GM12878 (cell line): ENCODE measurements at regions not wholly inside any gene's neighbourhood (a gene's known extent, or its start where the extent isn't known, plus 50 kb on each side); places are given as distances from the start of the nearest gene placed in this dataset.

Experiments
- BHLHE40 ChIP-seq, 2 experiments: fragments of 450-650 bp in 1 of 2; IDR thresholded peaks; 2 replicates each; pipeline ENCODE4 v1.6.1; 2011 to 2017; ENCODE audit warnings: low read depth in 2 of 2, borderline replicate concordance in 1 of 2, improper control_type of control experiment in 1 of 2, low read length in 1 of 2, mild to moderate bottlenecking in 1 of 2
- CHD2 ChIP-seq: IDR thresholded peaks from 2 replicates; pipeline ENCODE4 v1.6.1; 2011; ENCODE audit warnings: low read depth, low read length, improper control_type of control experiment, borderline replicate concordance
- EZH2 ChIP-seq: IDR thresholded peaks from 2 replicates; pipeline ENCODE4 v1.6.1; 2012; ENCODE audit warnings: low read depth, mild to moderate bottlenecking, control low read depth, inconsistent platforms, low read length, borderline replicate concordance; ENCODE audit not compliant: control insufficient read depth
- JUND ChIP-seq: IDR thresholded peaks from 2 replicates; pipeline ENCODE4 v1.6.1; 2012; ENCODE audit warnings: low read depth, mild to moderate bottlenecking, low read length, improper control_type of control experiment, moderate library complexity
- POLR2A ChIP-seq: IDR thresholded peaks from 2 replicates; pipeline ENCODE4 v1.6.1; 2011; ENCODE audit warnings: low read depth, mild to moderate bottlenecking, low read length
- RCOR1 ChIP-seq: conservative IDR thresholded peaks from 2 replicates; pipeline ENCODE4 v1.6.1; 2012; ENCODE audit warnings: low read depth, low read length, improper control_type of control experiment
- RFX5 ChIP-seq: IDR thresholded peaks from 2 replicates; pipeline ENCODE4 v1.6.1; 2011; ENCODE audit warnings: low read depth, low read length, improper control_type of control experiment
- SMC3 ChIP-seq: IDR thresholded peaks from 2 replicates; pipeline ENCODE4 v1.6.1; 2011; ENCODE audit warnings: low read length, improper control_type of control experiment, borderline replicate concordance
- SREBF2 ChIP-seq: IDR thresholded peaks from 2 replicates; pipeline ENCODE4 v1.6.1; 2012; ENCODE audit warnings: mild to moderate bottlenecking, low read length
- TBL1XR1 ChIP-seq: IDR thresholded peaks from 2 replicates; pipeline ENCODE4 v1.6.1; 2012; ENCODE audit warnings: low read depth, low read length, improper control_type of control experiment
- ZZZ3 ChIP-seq: IDR thresholded peaks from 2 replicates; pipeline ENCODE4 v1.6.1; 2011; ENCODE audit warnings: low read depth; ENCODE audit not compliant: control insufficient read depth, insufficient read length
- TF ChIP-seq, protein P1 (sequence below), 3 experiments: IDR thresholded peaks in 2 of 3; conservative IDR thresholded peaks in 1 of 3; 2 replicates each; pipeline ENCODE4 v1.5.1; 2011; ENCODE audit warnings: low read depth in 3 of 3, low read length in 3 of 3, mild to moderate bottlenecking in 3 of 3, control low read depth in 2 of 3, moderate library complexity in 2 of 3, inconsistent platforms in 1 of 3, mixed read lengths in 1 of 3; ENCODE audit not compliant: control insufficient read depth in 2 of 3, insufficient read depth in 1 of 3; ENCODE audit errors: extremely low read depth in 1 of 3
- TF ChIP-seq, protein P2 (sequence below): IDR thresholded peaks from 2 replicates; pipeline ENCODE4 v1.6.1; 2012; ENCODE audit warnings: low read depth, low read length, improper control_type of control experiment
- TF ChIP-seq, protein P3 (sequence below): fragments of 450-650 bp; formaldehyde crosslinking; IDR thresholded peaks from 2 replicates; pipeline ENCODE4 v1.5.0; 2022; ENCODE audit warnings: mild to moderate bottlenecking, missing genetic modification characterization

DNA sequence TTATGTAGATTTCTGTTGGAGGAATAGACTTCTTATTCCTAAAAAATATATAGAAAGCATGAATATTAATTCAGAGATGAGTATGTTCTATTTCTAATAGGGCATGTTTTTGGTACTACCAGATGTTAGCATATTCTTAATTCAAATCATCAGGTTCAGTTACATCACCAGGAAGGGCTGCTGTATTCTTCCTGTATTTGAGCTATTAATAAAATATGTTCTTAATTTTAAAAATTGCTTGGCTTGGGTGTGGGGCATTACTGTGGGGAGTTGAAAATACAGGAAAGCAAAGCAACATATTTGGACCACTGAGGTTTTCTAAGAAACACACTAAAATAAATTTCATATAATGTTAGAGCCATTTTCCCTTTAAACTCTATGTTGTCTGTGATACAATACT is 343.0 kb downstream of the EPHA4 start:
- no peak for TF ChIP-seq ZZZ3
- TF ChIP-seq POLR2A: no peak
- TF ChIP-seq TBL1XR1: no peak
- no peak for TF ChIP-seq RCOR1
- TF ChIP-seq, protein P1, sequence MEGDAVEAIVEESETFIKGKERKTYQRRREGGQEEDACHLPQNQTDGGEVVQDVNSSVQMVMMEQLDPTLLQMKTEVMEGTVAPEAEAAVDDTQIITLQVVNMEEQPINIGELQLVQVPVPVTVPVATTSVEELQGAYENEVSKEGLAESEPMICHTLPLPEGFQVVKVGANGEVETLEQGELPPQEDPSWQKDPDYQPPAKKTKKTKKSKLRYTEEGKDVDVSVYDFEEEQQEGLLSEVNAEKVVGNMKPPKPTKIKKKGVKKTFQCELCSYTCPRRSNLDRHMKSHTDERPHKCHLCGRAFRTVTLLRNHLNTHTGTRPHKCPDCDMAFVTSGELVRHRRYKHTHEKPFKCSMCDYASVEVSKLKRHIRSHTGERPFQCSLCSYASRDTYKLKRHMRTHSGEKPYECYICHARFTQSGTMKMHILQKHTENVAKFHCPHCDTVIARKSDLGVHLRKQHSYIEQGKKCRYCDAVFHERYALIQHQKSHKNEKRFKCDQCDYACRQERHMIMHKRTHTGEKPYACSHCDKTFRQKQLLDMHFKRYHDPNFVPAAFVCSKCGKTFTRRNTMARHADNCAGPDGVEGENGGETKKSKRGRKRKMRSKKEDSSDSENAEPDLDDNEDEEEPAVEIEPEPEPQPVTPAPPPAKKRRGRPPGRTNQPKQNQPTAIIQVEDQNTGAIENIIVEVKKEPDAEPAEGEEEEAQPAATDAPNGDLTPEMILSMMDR (IDR thresholded peaks at IDR 0.05 in 2 of 3, conservative IDR thresholded peaks at IDR 0.05 in 1 of 3; ENCODE audit: control insufficient read depth in 2 of 3, extremely low read depth in 1 of 3, insufficient read depth in 1 of 3, low read depth in 3 of 3, low read length in 3 of 3): no peak
- no peak for TF ChIP-seq RFX5
- no peak for TF ChIP-seq BHLHE40 (IDR thresholded peaks at IDR 0.05; ENCODE audit: borderline replicate concordance in 1 of 2, low read depth in 2 of 2, low read length in 1 of 2)
- no peak for TF ChIP-seq SREBF2
- no peak for TF ChIP-seq EZH2
- TF ChIP-seq, protein P2, sequence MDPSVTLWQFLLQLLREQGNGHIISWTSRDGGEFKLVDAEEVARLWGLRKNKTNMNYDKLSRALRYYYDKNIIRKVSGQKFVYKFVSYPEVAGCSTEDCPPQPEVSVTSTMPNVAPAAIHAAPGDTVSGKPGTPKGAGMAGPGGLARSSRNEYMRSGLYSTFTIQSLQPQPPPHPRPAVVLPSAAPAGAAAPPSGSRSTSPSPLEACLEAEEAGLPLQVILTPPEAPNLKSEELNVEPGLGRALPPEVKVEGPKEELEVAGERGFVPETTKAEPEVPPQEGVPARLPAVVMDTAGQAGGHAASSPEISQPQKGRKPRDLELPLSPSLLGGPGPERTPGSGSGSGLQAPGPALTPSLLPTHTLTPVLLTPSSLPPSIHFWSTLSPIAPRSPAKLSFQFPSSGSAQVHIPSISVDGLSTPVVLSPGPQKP: no peak
- no peak for TF ChIP-seq CHD2
- TF ChIP-seq, protein P3, sequence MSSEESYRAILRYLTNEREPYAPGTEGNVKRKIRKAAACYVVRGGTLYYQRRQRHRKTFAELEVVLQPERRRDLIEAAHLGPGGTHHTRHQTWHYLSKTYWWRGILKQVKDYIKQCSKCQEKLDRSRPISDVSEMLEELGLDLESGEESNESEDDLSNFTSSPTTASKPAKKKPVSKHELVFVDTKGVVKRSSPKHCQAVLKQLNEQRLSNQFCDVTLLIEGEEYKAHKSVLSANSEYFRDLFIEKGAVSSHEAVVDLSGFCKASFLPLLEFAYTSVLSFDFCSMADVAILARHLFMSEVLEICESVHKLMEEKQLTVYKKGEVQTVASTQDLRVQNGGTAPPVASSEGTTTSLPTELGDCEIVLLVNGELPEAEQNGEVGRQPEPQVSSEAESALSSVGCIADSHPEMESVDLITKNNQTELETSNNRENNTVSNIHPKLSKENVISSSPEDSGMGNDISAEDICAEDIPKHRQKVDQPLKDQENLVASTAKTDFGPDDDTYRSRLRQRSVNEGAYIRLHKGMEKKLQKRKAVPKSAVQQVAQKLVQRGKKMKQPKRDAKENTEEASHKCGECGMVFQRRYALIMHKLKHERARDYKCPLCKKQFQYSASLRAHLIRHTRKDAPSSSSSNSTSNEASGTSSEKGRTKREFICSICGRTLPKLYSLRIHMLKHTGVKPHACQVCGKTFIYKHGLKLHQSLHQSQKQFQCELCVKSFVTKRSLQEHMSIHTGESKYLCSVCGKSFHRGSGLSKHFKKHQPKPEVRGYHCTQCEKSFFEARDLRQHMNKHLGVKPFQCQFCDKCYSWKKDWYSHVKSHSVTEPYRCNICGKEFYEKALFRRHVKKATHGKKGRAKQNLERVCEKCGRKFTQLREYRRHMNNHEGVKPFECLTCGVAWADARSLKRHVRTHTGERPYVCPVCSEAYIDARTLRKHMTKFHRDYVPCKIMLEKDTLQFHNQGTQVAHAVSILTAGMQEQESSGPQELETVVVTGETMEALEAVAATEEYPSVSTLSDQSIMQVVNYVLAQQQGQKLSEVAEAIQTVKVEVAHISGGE (CRISPR knock-in tag): no peak
- TF ChIP-seq SMC3: no peak
- TF ChIP-seq JUND: no peak
